Hepatocyte (in vitro differentiated cells): ENCODE measurements at regions not wholly inside any gene's neighbourhood (a gene's known extent, or its start where the extent isn't known, plus 50 kb on each side); places are given as distances from the start of the nearest gene placed in this dataset.

Experiments used
- EZH2 ChIP-seq: fragments of 200-600 bp; sonication (generic); IDR thresholded peaks from 2 replicates; pipeline ENCODE4 v1.6.1; 2016; ENCODE audit warnings: antibody characterized with exemption, mild to moderate bottlenecking, borderline replicate concordance
- TF ChIP-seq, protein P1 (sequence below): fragments of 200-600 bp; sonication (generic); IDR thresholded peaks from 2 replicates; pipeline ENCODE4 v1.5.1; 2016; ENCODE audit warnings: antibody characterized with exemption, mild to moderate bottlenecking; ENCODE audit not compliant: poor library complexity

DNA sequence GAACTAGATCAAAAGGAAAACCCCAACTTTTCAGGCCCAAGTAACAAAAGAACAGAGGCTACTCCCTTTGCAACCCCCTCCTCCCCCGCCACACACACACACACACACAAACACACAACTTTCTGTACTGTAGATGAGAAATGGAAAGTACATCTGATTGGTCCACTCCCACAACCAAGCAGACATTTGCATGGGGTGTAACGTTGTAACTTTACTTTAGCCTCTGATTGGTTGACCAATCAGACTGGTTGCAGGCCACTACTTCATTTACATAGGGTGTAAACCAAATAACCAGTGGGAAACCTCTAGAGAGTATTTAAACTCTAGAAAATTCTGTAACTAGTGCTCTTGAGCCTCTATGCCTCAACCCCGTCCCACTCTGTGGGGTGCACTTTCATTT lies 425.5 kb downstream of the GXYLT1 start:
- no peak for TF ChIP-seq EZH2
- TF ChIP-seq, protein P1, sequence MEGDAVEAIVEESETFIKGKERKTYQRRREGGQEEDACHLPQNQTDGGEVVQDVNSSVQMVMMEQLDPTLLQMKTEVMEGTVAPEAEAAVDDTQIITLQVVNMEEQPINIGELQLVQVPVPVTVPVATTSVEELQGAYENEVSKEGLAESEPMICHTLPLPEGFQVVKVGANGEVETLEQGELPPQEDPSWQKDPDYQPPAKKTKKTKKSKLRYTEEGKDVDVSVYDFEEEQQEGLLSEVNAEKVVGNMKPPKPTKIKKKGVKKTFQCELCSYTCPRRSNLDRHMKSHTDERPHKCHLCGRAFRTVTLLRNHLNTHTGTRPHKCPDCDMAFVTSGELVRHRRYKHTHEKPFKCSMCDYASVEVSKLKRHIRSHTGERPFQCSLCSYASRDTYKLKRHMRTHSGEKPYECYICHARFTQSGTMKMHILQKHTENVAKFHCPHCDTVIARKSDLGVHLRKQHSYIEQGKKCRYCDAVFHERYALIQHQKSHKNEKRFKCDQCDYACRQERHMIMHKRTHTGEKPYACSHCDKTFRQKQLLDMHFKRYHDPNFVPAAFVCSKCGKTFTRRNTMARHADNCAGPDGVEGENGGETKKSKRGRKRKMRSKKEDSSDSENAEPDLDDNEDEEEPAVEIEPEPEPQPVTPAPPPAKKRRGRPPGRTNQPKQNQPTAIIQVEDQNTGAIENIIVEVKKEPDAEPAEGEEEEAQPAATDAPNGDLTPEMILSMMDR, result no peak
